ENCODE measurements at regions not wholly inside any gene's neighbourhood (a gene's known extent, or its start where the extent isn't known, plus 50 kb on each side); places are given as distances from the start of the nearest gene placed in this dataset.

DNA sequence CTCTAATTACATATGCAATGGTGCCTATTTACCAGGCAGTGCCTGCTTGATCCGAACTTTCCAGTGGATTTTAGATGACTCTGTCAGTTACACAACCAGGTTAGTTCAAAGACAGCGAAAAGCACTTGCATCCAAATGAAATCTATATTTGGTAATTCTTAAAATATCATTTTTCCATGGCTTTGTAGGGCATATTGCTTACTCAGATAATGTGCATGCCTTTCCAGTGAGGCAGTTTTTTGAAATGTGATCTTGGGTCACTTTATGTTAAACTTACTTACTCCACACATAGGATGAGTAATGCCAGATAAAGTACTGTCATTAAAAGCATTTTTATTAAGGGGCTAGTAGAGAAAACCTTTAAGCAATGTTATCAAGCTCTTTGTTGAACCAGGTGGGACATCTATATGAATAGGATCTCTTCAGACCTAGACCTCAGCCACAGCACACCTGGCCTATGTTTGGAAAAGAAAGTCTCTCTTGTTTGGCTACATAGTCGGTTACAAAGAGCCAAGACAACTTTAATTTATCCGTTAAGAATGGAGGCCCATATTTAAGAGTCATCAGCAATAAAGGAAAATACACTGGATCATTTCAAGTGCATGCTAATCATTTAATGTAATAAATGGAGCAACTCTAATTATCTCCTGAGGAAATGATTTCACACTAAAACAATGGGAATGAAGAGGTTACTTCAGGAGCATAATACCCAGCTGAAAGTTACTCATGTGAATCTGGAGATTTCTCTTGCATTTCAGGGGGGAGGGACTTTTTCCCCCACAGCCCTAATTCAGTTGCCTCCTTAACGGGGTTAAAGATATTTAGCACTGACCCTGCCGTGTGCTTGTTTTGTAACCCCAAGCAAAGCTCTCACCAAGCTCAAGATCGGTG is 56.3 kb upstream of the TMCO5A start (continued):
- TF ChIP-seq GATA2 (CRISPR knock-in tag; IDR thresholded peaks at IDR 0.05): no peak
- no peak for TF ChIP-seq CHD2 (IDR thresholded peaks at IDR 0.05; ENCODE audit: low read length, partially characterized antibody)
- 0 out of 2 replicates have a peak, but pooled peaks have one; percentile 20 for TF ChIP-seq RFX5 (IDR thresholded peaks at IDR 0.05; ENCODE audit: low read length)
- TF ChIP-seq TAF1 (IDR thresholded peaks at IDR 0.05; ENCODE audit: borderline replicate concordance, low read depth, low read length): no peak
- TF ChIP-seq, protein P1, sequence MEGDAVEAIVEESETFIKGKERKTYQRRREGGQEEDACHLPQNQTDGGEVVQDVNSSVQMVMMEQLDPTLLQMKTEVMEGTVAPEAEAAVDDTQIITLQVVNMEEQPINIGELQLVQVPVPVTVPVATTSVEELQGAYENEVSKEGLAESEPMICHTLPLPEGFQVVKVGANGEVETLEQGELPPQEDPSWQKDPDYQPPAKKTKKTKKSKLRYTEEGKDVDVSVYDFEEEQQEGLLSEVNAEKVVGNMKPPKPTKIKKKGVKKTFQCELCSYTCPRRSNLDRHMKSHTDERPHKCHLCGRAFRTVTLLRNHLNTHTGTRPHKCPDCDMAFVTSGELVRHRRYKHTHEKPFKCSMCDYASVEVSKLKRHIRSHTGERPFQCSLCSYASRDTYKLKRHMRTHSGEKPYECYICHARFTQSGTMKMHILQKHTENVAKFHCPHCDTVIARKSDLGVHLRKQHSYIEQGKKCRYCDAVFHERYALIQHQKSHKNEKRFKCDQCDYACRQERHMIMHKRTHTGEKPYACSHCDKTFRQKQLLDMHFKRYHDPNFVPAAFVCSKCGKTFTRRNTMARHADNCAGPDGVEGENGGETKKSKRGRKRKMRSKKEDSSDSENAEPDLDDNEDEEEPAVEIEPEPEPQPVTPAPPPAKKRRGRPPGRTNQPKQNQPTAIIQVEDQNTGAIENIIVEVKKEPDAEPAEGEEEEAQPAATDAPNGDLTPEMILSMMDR (IDR thresholded peaks at IDR 0.05): no peak
- peak; percentile 92 for TF ChIP-seq TEAD4 (IDR thresholded peaks at IDR 0.05; ENCODE audit: borderline replicate concordance, insufficient read depth)
- no peak for TF ChIP-seq RCOR1 (IDR thresholded peaks at IDR 0.05; ENCODE audit: low read length)
- no peak for TF ChIP-seq YY1 (IDR thresholded peaks at IDR 0.05; ENCODE audit: low read depth)
- TF ChIP-seq, protein P2, sequence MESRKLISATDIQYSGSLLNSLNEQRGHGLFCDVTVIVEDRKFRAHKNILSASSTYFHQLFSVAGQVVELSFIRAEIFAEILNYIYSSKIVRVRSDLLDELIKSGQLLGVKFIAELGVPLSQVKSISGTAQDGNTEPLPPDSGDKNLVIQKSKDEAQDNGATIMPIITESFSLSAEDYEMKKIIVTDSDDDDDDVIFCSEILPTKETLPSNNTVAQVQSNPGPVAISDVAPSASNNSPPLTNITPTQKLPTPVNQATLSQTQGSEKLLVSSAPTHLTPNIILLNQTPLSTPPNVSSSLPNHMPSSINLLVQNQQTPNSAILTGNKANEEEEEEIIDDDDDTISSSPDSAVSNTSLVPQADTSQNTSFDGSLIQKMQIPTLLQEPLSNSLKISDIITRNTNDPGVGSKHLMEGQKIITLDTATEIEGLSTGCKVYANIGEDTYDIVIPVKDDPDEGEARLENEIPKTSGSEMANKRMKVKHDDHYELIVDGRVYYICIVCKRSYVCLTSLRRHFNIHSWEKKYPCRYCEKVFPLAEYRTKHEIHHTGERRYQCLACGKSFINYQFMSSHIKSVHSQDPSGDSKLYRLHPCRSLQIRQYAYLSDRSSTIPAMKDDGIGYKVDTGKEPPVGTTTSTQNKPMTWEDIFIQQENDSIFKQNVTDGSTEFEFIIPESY (IDR thresholded peaks at IDR 0.05; ENCODE audit: borderline replicate concordance, low read depth): 0 out of 2 replicates have a peak, but pooled peaks have one; percentile 48
- TF ChIP-seq, protein P3, sequence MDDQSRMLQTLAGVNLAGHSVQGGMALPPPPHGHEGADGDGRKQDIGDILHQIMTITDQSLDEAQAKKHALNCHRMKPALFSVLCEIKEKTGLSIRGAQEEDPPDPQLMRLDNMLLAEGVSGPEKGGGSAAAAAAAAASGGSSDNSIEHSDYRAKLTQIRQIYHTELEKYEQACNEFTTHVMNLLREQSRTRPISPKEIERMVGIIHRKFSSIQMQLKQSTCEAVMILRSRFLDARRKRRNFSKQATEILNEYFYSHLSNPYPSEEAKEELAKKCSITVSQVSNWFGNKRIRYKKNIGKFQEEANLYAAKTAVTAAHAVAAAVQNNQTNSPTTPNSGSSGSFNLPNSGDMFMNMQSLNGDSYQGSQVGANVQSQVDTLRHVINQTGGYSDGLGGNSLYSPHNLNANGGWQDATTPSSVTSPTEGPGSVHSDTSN (IDR thresholded peaks at IDR 0.05): peak; percentile 87
- TF ChIP-seq SMC3 (IDR thresholded peaks at IDR 0.05; ENCODE audit: low read depth, low read length): no peak
- TF ChIP-seq SIN3A (IDR thresholded peaks at IDR 0.05; ENCODE audit: borderline replicate concordance, low read depth, low read length): no peak
- TF ChIP-seq FOXM1 (IDR thresholded peaks at IDR 0.05; ENCODE audit: low read depth): peak; percentile 72; the same call in 1 of the 2 replicates
- TF ChIP-seq, protein P4, sequence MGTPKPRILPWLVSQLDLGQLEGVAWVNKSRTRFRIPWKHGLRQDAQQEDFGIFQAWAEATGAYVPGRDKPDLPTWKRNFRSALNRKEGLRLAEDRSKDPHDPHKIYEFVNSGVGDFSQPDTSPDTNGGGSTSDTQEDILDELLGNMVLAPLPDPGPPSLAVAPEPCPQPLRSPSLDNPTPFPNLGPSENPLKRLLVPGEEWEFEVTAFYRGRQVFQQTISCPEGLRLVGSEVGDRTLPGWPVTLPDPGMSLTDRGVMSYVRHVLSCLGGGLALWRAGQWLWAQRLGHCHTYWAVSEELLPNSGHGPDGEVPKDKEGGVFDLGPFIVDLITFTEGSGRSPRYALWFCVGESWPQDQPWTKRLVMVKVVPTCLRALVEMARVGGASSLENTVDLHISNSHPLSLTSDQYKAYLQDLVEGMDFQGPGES (IDR thresholded peaks at IDR 0.05; ENCODE audit: low read depth, low read length): no peak
- TF ChIP-seq, protein P5, sequence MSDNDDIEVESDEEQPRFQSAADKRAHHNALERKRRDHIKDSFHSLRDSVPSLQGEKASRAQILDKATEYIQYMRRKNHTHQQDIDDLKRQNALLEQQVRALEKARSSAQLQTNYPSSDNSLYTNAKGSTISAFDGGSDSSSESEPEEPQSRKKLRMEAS (IDR thresholded peaks at IDR 0.05; ENCODE audit: low read depth): peak; percentile 16; the same call in 1 of the 2 replicates

Measured in SK-N-SH (cell line).